ENCODE measurements at regions not wholly inside any gene's neighbourhood (a gene's known extent, or its start where the extent isn't known, plus 50 kb on each side); places are given as distances from the start of the nearest gene placed in this dataset.

DNA sequence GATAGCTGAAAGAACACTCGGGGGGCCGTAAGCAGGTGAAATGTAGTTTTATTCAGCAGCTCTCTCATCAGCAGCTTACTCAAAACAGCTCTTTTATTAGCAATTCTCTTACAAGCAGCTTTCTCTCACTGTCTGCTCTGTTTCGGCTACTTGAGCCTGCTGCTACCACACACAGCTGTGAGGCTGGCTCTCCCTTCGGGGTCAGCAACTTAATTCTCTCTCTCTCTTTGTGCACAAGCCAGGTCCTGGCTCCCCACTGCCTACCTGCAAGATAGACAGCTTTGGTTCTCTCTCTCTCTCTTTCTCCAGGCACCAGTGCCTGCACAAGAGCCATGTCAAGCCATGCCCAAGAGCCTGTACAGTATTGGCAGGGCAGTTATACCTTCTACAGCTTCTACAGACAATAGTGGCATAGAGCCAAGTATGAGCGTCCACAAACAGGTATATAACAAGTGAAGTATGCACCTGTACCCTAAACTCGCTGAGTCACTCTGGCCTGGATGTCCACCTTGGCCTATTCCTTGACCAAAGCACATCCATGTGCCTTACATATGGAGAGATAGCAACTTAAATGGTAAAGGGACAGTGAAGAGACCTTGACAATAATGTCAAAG is 110.8 kb downstream of the MTNR1B start:
- DNase-seq = no peak

DNA sequence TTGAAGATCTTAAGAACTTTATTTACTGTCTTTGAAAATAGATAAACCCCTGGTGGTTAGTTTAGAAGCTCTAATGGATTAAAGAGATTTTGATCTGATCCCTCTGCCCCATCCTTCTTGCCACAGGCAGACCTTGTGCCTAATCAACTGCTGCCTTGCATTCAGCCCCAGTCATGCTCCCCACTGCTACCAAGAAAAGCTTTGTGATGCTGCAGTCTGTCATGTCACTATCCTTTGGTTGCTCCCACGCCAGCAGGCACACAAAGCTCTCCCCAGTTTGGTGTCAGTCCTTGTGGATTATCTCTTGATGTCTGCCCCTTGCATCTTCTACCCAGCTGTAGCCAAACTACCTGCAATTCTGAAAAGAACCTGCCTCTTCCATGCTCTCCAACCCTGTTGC is 112.2 kb downstream of the MTNR1B start:
- no peak for DNase-seq

DNA sequence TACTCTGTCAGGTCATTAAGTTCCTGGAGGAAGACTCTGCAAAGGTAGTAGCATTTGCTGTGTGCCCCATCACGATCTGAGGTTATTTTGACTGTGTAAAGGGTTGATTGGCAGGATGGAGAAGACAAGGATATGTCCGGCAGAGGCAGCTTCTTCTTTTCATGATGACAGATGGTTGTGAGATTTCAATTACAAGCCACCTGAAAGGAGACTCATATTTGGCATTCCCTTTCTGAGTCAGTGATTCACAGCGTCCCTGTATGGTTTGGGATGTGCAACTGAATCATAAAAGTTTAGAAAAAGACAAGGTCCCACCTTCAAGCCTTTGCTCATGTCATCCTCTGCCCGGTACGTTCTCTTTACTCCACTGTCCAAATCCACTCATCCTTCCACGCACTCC is 113.4 kb downstream of the MTNR1B start:
- no peak for DNase-seq

DNA sequence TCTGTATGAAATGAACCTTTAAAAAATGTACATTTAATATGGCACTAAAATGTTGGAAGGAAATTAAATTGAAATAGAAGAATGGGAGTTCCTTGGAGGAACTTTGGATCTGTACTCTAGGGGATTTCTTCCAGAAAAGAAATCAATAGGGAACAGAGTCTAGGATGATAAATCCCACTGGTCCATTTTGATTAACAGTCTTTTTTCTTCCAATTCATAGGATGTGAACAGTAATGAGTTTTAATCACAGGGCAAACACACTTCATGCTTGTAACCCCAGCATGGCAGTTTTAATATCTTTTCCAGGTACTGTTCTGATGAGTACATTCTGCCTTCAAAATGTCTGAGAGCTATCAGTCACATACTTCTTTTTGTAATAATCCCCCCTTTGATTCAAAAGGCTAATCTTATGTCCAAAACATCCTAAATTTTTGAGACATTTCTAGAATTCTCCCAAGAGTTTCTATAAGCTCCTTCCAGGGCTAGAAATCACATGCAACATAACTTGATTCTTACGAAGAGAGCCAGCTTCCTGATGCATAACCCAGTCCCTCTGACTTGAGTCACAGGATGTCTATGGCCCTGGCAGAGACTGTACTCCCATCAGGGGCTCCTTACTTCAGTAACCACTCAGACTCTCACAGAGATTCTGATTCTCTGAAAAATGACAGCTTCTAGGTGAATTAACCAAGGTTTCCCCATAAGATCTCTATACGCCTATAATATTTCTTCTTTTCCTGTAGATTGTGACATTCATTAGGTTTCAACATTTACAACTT is 112.9 kb downstream of the SLC36A4 start:
- no peak for DNase-seq

DNA sequence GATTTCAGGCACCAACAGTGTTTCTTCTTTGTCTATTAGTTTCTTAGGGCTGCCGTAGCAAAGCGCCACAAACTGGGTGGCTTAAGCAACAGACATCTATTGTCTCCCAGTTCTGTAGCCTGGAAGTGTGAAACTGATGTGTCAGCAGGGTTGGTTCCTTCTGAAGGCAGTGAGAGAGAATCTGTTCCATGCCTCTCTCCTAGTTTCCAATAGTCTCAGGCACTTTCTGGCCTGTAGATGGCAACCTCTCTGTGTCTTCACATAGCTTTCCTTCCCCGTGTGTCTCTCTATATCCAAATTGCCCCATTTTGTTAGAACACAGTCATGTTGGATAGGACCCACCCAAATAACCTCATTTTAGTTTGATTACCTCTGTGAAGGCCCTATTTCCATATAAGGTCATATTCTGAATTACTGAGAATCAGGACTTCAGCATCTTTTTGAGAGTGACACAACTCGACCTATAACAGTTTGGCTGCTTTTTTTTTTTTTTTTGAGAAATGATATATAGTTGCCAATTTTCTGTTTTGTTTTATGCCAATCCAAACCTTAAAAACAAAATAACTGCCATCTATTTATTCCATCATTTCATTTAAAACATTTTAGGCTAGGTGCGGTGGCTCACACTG is 108.2 kb downstream of the SLC36A4 start:
- DNase-seq = peak; percentile 61

All from NCI-H1092 treated with DMSO at 0.1 percent for 48 hours (cell line).